ENCODE measurements at regions not wholly inside any gene's neighbourhood (a gene's known extent, or its start where the extent isn't known, plus 50 kb on each side); places are given as distances from the start of the nearest gene placed in this dataset.

GRCh38 chr3:22029480-22029879, 278.5 kb upstream of the ZNF385D start:
- H2AFZ ChIP-seq (ENCODE audit: low read depth): no peak overlapping the region
- no peak overlapping the region for H3K4me3 ChIP-seq (ENCODE audit: low read depth in 2 of 2, low read length in 1 of 2)
- H3K36me3 ChIP-seq (replicated peaks in 1 of 2; ENCODE audit: control insufficient read depth in 1 of 2, insufficient read depth in 2 of 2, low read length in 1 of 2): no peaks in the 10 kb centered on the region
- H3F3A ChIP-seq (replicated peaks; ENCODE audit: insufficient read depth): no peaks in the 10 kb centered on the region
- 34% methylated on average over 4 of the region's 4 CpGs for WGBS (ENCODE audit: low lambda C conversion rate)
- H3K27ac ChIP-seq (ENCODE audit: low read depth in 2 of 2, low read length in 1 of 2): no peak overlapping the region
- POLR2A ChIA-PET: no interaction called here
- no peaks in the 10 kb centered on the region for H3K4me1 ChIP-seq (ENCODE audit: control insufficient read depth in 1 of 2, insufficient read depth in 2 of 2, low read depth in 1 of 2, low read length in 1 of 2)
- no peaks in the 10 kb centered on the region for H3K9me3 ChIP-seq
- no peak for TF ChIP-seq NRF1 (IDR thresholded peaks at IDR 0.05; ENCODE audit: low read depth, low read length)
- no peak for TF ChIP-seq SMC3 (IDR thresholded peaks at IDR 0.05; ENCODE audit: low read depth, low read length)
- TF ChIP-seq USF1 (IDR thresholded peaks at IDR 0.05; ENCODE audit: borderline replicate concordance, low read depth): no peak
- no peak for TF ChIP-seq CTCF (IDR thresholded peaks at IDR 0.05)
- TF ChIP-seq ELF1 (IDR thresholded peaks at IDR 0.05): no peak
- no peak for TF ChIP-seq FOSL2 (IDR thresholded peaks at IDR 0.05; ENCODE audit: borderline replicate concordance, low read depth)
- TF ChIP-seq, protein P1, sequence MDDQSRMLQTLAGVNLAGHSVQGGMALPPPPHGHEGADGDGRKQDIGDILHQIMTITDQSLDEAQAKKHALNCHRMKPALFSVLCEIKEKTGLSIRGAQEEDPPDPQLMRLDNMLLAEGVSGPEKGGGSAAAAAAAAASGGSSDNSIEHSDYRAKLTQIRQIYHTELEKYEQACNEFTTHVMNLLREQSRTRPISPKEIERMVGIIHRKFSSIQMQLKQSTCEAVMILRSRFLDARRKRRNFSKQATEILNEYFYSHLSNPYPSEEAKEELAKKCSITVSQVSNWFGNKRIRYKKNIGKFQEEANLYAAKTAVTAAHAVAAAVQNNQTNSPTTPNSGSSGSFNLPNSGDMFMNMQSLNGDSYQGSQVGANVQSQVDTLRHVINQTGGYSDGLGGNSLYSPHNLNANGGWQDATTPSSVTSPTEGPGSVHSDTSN (IDR thresholded peaks at IDR 0.05): no peak
- TF ChIP-seq NFIC (IDR thresholded peaks at IDR 0.05; ENCODE audit: borderline replicate concordance): no peak
- no peak for TF ChIP-seq POLR2AphosphoS5 (IDR thresholded peaks at IDR 0.05; ENCODE audit: low read depth, low read length)
- TF ChIP-seq IRF3 (IDR thresholded peaks at IDR 0.05; ENCODE audit: low read depth, low read length): no peak
- no peak for TF ChIP-seq GATA2 (CRISPR knock-in tag; IDR thresholded peaks at IDR 0.05)
- no peak for TF ChIP-seq RXRA (IDR thresholded peaks at IDR 0.05; ENCODE audit: borderline replicate concordance, low read depth)
- no peak for TF ChIP-seq ZBTB33 (IDR thresholded peaks at IDR 0.05; ENCODE audit: borderline replicate concordance, low read depth)
- no peak for TF ChIP-seq EZH2phosphoT487 (IDR thresholded peaks at IDR 0.05; ENCODE audit: borderline replicate concordance, low read depth)
- no peak for TF ChIP-seq RAD21 (IDR thresholded peaks at IDR 0.05; ENCODE audit: low read length)
- no peak for TF ChIP-seq TEAD4 (IDR thresholded peaks at IDR 0.05; ENCODE audit: borderline replicate concordance, insufficient read depth)
- no peaks in the 10 kb centered on the region for H3K9me2 ChIP-seq
- no peak for DNase-seq
- no peaks in the 10 kb centered on the region for H3K79me2 ChIP-seq (ENCODE audit: insufficient read depth)
- no peaks in the 10 kb centered on the region for H4K20me1 ChIP-seq (ENCODE audit: insufficient read depth)
- H3K4me2 ChIP-seq: no peak overlapping the region
- H3K9ac ChIP-seq: no peak overlapping the region
- CTCF ChIA-PET: no interaction called here
- H3K27me3 ChIP-seq (ENCODE audit: insufficient read depth): no peaks in the 10 kb centered on the region

Data from SK-N-SH (cell line).